SK-N-SH treated with all-trans-retinoic acid at 6 μM for 48 hours (cell line): ENCODE measurements at regions not wholly inside any gene's neighbourhood (a gene's known extent, or its start where the extent isn't known, plus 50 kb on each side); places are given as distances from the start of the nearest gene placed in this dataset.

Source experiments
- ARNTL ChIP-seq: fragments of 450-650 bp; formaldehyde crosslinking; IDR thresholded peaks from 2 replicates; pipeline ENCODE4 v1.5.0; 2020; ENCODE audit warnings: low read depth, mild to moderate bottlenecking, moderate library complexity, borderline replicate concordance
- CSDC2 ChIP-seq: fragments of 250-450 bp; sonication (Bioruptor Pico); IDR thresholded peaks from 2 replicates; pipeline ENCODE4 v1.5.0; 2020; ENCODE audit warnings: mild to moderate bottlenecking, moderate library complexity
- POU6F1 ChIP-seq: fragments of 250-450 bp; sonication (Bioruptor Pico); IDR thresholded peaks from 2 replicates; pipeline ENCODE4 v1.8.0; 2021; ENCODE audit warnings: low read depth, mild to moderate bottlenecking, moderate library complexity, borderline replicate concordance
- ZFP30 ChIP-seq: fragments of 450-650 bp; formaldehyde crosslinking; IDR thresholded peaks from 2 replicates; pipeline ENCODE4 v1.5.0; 2022; ENCODE audit warnings: mild to moderate bottlenecking, moderate library complexity
- TF ChIP-seq, protein P1 (sequence below): fragments of 250-450 bp; sonication (Bioruptor Pico); IDR thresholded peaks from 2 replicates; pipeline ENCODE4 v1.8.0; 2020; ENCODE audit warnings: mild to moderate bottlenecking, moderate library complexity, borderline replicate concordance

DNA sequence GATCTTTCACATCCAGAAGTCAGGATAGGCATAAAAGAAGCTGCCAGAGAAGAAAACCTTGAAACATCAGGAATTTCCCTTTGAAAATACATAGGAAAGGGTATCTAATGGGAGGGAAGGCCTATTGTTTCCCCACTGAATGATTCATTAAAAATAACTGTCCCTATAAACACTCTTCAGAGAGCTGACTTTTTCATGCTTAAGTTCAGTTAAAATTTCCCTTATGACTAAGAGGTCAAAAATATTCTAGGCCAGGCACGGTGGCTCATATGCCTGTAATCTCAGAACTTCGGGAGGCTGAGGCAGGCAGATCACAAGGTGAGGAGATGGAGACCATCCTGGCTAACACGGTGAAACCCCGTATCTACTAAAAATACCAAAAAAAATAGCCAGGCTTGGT is 499.5 kb downstream of the ENC1 start:
- TF ChIP-seq POU6F1 (no peak), ARNTL (CRISPR knock-in tag) (no peak), ZFP30 (CRISPR knock-in tag) (no peak), CSDC2 (CRISPR knock-in tag) (no peak)
- TF ChIP-seq, protein P1, sequence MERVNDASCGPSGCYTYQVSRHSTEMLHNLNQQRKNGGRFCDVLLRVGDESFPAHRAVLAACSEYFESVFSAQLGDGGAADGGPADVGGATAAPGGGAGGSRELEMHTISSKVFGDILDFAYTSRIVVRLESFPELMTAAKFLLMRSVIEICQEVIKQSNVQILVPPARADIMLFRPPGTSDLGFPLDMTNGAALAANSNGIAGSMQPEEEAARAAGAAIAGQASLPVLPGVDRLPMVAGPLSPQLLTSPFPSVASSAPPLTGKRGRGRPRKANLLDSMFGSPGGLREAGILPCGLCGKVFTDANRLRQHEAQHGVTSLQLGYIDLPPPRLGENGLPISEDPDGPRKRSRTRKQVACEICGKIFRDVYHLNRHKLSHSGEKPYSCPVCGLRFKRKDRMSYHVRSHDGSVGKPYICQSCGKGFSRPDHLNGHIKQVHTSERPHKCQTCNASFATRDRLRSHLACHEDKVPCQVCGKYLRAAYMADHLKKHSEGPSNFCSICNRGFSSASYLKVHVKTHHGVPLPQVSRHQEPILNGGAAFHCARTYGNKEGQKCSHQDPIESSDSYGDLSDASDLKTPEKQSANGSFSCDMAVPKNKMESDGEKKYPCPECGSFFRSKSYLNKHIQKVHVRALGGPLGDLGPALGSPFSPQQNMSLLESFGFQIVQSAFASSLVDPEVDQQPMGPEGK (CRISPR knock-in tag) = no peak
